HL-60/S4 (cell line): ENCODE measurements at regions not wholly inside any gene's neighbourhood (a gene's known extent, or its start where the extent isn't known, plus 50 kb on each side); places are given as distances from the start of the nearest gene placed in this dataset.

Source experiments
- in situ Hi-C: fragments of 300-500 bp; cut with MboI; formaldehyde crosslinking; loops from 2 replicates; pipeline ENCODE4 v1.14.3; 2022; ENCODE audit warnings: low sequenced_read_pairs

DNA sequence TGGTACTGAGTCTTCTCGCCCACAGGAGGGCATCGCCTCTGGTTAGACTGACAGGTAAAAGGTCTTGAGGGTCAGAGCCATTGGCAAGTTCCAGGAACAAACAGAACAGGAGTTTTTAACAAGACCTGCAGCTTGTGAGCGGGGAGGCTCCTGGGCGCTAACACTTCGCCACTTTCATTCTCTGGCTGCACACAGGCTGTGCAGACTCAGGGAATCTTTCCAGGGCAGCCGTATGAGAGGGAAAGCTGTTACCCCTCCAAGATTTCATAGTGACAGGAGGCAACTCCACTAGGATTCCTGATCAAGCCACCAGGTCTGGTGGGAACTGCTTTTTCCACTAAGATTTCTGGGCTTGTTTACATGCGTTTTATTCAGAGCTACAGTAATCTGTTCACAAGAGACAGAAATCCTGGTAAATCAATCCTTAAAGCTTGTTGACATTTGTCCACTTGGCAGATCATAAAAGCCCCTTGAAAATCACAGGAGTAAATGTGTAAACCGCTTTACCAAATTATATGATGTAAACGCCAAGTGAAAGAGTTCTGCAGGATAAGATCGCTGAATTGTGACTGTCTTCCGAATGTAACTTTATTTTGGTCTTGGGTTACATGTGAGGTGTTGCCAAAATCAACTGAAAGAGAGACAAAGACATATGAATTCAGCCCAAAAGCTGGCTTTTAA, 190.6 kb downstream of the MZT1 start:
- in situ Hi-C loops: no loop called here

DNA sequence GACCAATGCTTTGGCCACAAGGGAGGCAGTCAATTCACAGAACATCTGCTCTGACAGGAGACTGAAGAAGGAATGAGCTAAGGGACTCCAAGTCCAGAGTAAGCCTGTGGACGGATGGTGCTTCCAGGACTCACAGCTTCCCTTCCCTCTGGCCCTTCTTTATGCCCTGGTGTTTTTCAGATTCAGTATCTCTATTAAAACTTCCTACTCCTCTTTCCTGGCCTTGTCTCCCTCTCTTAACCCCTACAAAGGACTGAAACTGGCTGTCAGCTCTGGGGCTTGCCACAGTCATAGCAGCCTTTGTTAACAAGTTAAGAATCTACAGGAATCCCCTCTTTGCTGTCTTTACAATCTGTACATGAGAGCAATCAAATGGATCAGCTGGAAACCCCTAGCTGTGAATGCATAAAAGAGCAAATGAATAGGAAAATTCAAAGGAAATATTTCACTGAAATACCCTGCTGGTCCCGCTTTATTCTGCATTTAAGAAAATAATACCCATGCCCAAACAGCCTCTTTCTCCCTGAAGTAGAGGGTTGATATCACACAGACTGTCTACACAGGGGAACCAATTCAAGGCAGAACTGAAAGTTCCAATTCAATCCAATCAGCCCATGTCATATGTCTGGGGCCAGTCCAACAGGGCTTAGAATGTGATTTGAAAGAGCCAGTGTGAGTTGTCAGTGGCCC, 192.3 kb downstream of the MZT1 start:
- in situ Hi-C loops: no loop called here

DNA sequence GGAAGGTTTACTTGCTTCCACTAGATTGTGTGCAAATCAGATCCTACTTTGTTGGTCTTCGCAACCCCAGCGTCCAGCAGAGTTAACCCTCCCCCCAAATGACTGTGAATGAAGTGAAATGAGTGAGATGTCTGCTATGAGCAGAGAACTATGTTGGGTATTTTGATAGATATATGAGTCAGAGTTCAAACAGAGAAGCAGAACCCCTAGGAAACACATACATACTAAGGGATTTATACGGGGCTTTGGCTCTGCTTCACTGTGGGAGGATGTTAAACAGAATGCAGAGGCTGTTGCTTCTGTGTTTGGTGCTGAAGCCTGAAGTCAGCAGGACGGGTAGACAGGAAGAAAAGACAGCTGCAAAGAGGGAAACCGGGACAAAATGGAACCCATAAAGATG, 197.0 kb downstream of the MZT1 start:
- in situ Hi-C loops: no loop called here

DNA sequence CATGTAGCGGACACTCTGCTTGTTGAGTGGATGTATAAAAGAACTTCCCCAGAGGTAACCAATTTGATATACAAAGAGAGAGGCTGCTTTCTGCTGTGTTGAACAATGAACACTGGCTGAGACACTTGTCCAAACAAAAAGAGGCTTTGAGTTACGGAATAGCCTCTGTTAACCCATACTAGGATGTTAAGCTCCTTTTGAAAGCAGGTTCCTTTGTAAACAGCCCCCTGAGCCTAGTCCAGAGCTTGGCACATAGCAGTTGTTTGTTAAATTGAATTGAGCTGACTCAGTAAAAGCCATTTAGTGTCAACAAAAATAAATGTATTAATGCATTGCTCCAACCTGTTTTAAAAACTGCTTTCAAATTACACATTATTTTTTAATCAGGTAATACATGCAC, 200.1 kb downstream of the MZT1 start:
- in situ Hi-C loops: no loop called here

GRCh38 chr13:72523593-72523992, 203.8 kb downstream of the MZT1 start:
- in situ Hi-C loops: no loop called here

- in situ Hi-C loops: no loop called here
Measured at GRCh38 chr13:72523049-72523448, 204.4 kb downstream of the MZT1 start.

- in situ Hi-C loops: no loop called here
Measured at GRCh38 chr13:72521940-72522661, 205.3 kb downstream of the MZT1 start.

- in situ Hi-C loops: no loop called here
Measured at GRCh38 chr13:72514146-72514545, 213.3 kb downstream of the MZT1 start.

DNA sequence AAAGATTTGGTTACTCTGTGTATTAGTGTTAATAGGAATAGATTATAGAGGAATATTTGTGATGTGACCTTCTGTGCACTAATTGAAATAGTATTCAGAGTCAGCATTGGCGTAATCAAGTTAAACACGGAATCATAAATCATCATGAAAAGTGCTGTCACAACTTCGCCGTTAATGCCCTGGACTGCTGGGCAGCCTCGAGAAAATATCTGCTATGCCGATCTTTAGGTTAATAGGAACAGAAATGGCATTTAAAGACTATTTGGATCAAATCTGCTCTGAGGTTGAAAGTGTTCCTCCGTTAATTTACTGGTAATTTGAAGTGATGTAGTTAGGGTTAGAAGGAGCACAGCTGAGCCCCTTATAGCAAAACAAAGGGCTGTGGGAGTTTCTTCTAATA, 219.0 kb downstream of the MZT1 start:
- in situ Hi-C loops: no loop called here

DNA sequence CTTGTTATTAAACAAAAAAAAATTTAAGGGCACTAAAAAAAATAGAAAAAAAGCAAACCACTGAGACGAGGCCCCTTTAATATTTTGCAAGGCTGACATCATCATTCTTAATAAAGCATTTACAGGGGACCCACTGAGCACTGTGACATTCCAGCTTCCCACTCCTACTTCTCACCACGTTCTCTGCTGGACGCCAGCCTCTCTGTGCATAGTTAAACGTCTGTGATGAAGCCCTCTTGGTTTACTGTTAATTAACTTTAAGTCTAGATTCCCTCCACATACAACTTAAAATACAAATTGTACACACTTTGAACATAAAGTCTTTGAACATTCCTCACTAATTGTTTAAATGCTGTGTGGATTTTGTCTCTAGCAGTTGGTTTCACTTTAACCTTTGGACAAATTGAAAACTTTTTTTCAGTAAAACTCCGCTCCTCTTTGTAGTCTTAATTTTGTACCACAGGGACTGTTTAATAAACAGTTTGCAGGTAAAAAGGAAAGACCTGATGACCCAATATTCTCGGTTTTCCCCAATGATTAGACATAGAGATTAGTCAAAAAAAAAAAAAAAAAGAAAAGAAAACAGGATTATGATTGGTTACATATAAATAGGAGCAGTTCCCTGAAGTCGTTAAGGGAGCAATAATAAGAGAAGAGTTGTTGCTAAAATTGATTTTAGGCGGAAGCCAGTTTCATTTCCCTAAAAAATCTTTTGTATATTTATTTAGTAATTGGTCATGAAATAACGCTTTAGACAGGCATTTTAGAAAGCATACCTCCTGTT, 219.8 kb downstream of the MZT1 start:
- in situ Hi-C loops: no loop called here

DNA sequence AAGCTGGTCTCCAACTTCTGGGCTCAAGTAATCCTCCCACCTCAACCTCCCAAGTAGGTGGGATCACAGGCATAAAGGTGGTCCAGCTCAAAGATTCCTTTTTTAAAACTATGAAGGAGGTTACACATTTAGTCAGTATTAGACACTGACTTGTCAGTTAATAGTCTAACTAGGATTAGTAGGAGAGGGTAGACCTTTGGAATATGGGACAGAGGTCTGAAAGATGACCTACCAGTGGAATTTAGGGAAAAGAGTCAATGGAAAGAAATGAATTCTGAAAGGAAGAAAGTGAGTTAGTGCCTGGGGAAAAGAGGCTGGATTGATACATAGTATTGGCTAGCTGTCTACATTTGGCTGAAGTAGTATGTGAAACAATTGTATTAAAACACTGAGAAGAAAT, 220.7 kb downstream of the MZT1 start:
- in situ Hi-C loops: no loop called here

GRCh38 chr13:72505376-72505775, 222.1 kb downstream of the MZT1 start:
- in situ Hi-C loops: no loop called here

DNA sequence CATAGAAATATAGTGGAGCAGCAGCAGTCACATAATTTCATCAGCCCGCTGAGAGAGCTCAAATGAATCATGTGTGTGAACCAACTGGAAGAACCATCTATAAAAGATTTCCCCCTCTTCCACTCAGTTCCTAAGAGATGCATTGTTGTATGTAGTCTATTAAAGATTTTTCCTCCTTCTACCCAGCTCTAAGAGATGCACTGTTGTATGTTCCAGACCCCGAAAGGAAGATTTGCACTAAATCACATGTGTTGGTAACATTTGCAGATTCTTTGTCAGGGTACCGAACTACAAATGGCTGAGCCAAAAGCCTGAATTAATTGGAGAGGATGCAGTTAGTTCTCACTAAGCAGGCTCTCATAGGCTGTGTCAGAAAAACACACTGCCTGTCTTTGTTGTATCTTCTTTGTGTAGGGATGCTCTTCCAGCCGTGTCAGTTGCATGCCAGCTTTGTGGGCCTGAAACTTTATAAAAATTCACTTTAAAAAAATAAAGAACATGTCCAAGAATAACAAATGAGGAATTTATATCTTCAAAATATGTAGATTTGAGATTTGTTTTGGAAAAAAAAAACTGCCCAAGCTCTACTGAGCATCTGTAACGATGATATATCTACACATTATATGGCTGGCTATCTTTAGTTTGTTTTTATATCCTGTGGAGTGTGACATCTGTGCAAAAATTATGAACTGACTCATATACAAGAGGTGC, 223.1 kb downstream of the MZT1 start:
- in situ Hi-C loops: no loop called here

- in situ Hi-C loops: no loop called here
Measured at GRCh38 chr13:72500851-72501250, 226.6 kb downstream of the MZT1 start.

DNA sequence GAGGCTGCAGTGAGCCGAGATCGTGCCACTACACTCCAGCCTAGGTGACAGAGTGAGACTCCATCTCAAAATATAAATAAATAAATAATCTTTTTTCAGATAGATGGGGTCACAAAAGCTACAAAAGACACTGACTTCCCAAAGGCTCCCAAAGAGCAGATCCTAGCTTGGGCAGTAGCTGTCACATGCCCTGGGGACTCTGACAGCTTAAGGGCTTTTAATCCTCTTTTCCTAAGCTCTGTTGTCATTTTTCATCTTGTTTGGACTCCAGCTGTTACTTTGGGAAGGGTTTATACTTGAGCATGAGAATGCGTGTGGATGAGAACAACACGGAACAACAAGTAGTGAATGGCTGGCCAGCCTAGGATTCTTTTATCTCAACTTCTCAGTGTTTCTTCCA, 231.7 kb downstream of the MZT1 start:
- in situ Hi-C loops: no loop called here

GRCh38 chr13:72489751-72490150, 237.7 kb downstream of the MZT1 start:
- in situ Hi-C loops: no loop called here

DNA sequence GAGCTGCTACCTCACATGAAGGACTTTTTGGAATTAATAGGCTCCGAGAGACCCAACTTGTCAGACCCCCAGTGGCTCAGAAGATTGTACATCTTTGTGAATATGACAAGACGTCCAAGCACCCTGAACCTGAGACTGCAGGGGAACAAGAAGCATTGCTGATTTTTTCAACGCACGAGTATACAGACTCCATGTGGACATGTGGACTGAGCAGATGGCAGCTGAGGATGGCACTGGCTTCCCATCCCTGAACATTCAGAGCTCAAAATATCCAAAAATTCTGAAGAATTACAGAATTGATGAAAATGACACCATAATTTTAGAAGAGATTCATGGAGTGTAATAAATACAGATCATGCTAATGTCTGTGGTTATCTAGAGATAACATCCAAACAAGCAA, 254.1 kb downstream of the MZT1 start:
- in situ Hi-C loops: no loop called here

GRCh38 chr13:72469906-72470305, 257.5 kb downstream of the MZT1 start:
- in situ Hi-C loops: no loop called here

DNA sequence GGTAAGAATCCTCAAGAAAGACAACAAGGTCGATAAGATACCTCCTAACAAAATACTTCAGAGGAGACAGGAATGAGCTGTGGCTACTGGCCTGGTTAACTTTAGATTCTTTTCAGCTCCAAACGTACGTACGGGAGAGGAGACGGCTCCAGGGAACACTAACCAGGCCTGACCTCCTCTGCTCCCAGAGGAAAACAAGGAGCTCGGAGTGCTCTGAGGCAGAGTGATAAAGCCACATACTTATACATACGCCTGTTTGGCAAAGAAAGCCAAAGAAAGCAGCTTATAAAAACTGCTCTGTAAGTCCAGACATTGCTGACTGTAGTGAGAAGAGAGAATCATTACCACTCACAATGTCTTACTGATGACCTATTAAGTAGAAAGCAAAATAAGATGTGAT, 263.9 kb downstream of the MZT1 start:
- in situ Hi-C loops: no loop called here

DNA sequence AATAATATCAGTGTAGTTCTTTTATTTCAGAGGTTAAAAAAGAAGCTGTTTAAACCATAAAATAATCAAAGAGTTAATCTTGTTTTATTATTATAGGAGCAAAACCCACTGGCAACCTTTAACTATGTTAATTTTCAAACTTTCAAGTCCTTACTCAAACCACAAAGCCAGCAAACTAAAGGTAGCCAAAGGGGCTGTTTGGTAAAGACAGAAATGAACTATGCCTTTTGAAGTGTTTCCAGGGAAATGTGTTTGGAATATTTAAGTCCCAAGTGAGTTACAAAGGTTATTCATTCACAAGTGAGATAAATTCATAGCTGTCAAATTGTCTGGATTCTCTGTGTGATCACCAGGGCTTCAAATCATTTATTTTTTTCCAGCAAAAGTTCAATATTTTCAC, 264.7 kb downstream of the MZT1 start:
- in situ Hi-C loops: no loop called here

DNA sequence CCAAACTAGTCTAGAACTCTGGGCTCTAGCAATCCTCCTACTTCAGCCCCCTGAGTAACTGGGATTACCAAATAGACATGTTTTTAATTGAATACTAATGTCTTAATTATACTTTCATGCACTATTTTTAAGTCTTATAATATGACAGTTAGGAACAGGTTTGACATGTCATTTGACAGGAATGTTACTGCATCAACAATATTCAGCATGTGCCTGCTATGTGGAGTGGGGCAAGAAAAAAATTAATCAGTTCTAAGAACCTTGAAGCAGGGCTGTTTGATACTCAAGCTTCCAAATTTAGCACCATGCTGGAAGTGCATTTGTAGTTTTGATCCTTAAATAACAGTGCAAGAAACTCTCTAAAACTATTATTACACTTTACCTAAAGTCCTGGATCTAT, 265.3 kb downstream of the MZT1 start:
- in situ Hi-C loops: no loop called here
